ENCODE measurements at regions not wholly inside any gene's neighbourhood (a gene's known extent, or its start where the extent isn't known, plus 50 kb on each side); places are given as distances from the start of the nearest gene placed in this dataset.

GRCh38 chr13:81048026-81048461, 707.1 kb upstream of the SPRY2 start:
- no peak for TF ChIP-seq MXI1 (conservative IDR thresholded peaks at IDR 0.05; ENCODE audit: poor library complexity, severe bottlenecking)
- TF ChIP-seq CTCF (IDR thresholded peaks at IDR 0.05; ENCODE audit: poor library complexity, severe bottlenecking): no peak
- no peak for TF ChIP-seq EZH2 (IDR thresholded peaks at IDR 0.05; ENCODE audit: borderline replicate concordance, insufficient read depth, low read length, poor library complexity, severe bottlenecking)
